H9 (cell line): ENCODE measurements at regions not wholly inside any gene's neighbourhood (a gene's known extent, or its start where the extent isn't known, plus 50 kb on each side); places are given as distances from the start of the nearest gene placed in this dataset.

ENCODE experiments used
- DNase-seq: peaks from one replicate; pipeline ENCODE4 v3.0.0-alpha.2; 2017
- H2AFZ ChIP-seq: one replicate; pipeline ENCODE4 v1.6.1; 2013; ENCODE audit warnings: mild to moderate bottlenecking, low read length, control low read depth, moderate library complexity
- H2AK5ac ChIP-seq: 2 replicates; pipeline ENCODE4 v1.6.1; 2013; ENCODE audit warnings: low read length, control low read depth, mixed read lengths; ENCODE audit not compliant: insufficient read length
- H2BK120ac ChIP-seq: one replicate; pipeline ENCODE4 v1.6.1; 2013; ENCODE audit warnings: low read depth, mild to moderate bottlenecking, low read length, control low read depth, inconsistent platforms; ENCODE audit not compliant: poor library complexity, severe bottlenecking
- H2BK12ac ChIP-seq: 2 replicates; pipeline ENCODE4 v1.6.1; 2013; ENCODE audit warnings: low read length, control low read depth, mixed read lengths, low read depth; ENCODE audit not compliant: insufficient read length
- H2BK15ac ChIP-seq: 2 replicates; pipeline ENCODE4 v1.6.1; 2013; ENCODE audit warnings: low read depth, low read length, control low read depth
- H2BK20ac ChIP-seq: one replicate; pipeline ENCODE4 v1.6.1; 2013; ENCODE audit warnings: low read depth, mild to moderate bottlenecking, low read length, control low read depth, inconsistent platforms; ENCODE audit not compliant: poor library complexity, severe bottlenecking
- H2BK5ac ChIP-seq: 2 replicates; pipeline ENCODE4 v1.6.1; 2013; ENCODE audit warnings: low read length, control low read depth, mixed read lengths; ENCODE audit not compliant: insufficient read length
- H3K14ac ChIP-seq: 2 replicates; pipeline ENCODE4 v1.6.1; 2013; ENCODE audit warnings: low read length, control low read depth; ENCODE audit not compliant: insufficient read depth
- H3K18ac ChIP-seq: 2 replicates; pipeline ENCODE4 v1.6.1; 2013; ENCODE audit warnings: low read depth, mild to moderate bottlenecking, mixed read lengths, low read length, control low read depth; ENCODE audit not compliant: insufficient read length
- H3K23ac ChIP-seq: 2 replicates; pipeline ENCODE4 v1.6.1; 2013; ENCODE audit warnings: low read length, control low read depth, mixed read lengths, low read depth; ENCODE audit not compliant: insufficient read length
- H3K23me2 ChIP-seq: 2 replicates; pipeline ENCODE4 v1.6.1; 2013; ENCODE audit warnings: low read depth, mild to moderate bottlenecking, mixed read lengths, low read length, control low read depth; ENCODE audit not compliant: insufficient read length, poor library complexity, severe bottlenecking
- H3K27ac ChIP-seq: 2 replicates; pipeline ENCODE4 v1.5.1; 2013; ENCODE audit warnings: low read length, control low read depth, mixed read lengths, low read depth; ENCODE audit not compliant: insufficient read length
- H3K27me3 ChIP-seq: 2 replicates; pipeline ENCODE4 v1.6.1; 2013; ENCODE audit warnings: low read length, control low read depth, inconsistent platforms; ENCODE audit not compliant: insufficient read depth
- H3K4ac ChIP-seq: 2 replicates; pipeline ENCODE4 v1.6.1; 2013; ENCODE audit warnings: low read depth, mild to moderate bottlenecking, control low read depth, inconsistent platforms, low read length, moderate library complexity
- H3K4me1 ChIP-seq: 2 replicates; pipeline ENCODE4 v1.6.1; 2013; ENCODE audit warnings: low read length, control low read depth, inconsistent platforms; ENCODE audit not compliant: insufficient read depth
- H3K4me2 ChIP-seq: 2 replicates; pipeline ENCODE4 v1.6.1; 2013; ENCODE audit warnings: low read length, control low read depth, mixed read lengths; ENCODE audit not compliant: insufficient read length, insufficient read depth
- H3K56ac ChIP-seq: 2 replicates; pipeline ENCODE4 v1.6.1; 2013; ENCODE audit warnings: low read depth, mild to moderate bottlenecking, mixed read lengths, low read length, control low read depth; ENCODE audit not compliant: insufficient read length
- H3K79me1 ChIP-seq: 2 replicates; pipeline ENCODE4 v1.6.1; 2013; ENCODE audit warnings: low read depth, mild to moderate bottlenecking, moderate library complexity, low read length, control low read depth, inconsistent platforms; ENCODE audit not compliant: insufficient read depth, poor library complexity, severe bottlenecking
- H3K79me2 ChIP-seq: 2 replicates; pipeline ENCODE4 v1.6.1; 2013; ENCODE audit warnings: low read length, control low read depth, inconsistent platforms; ENCODE audit not compliant: insufficient read depth
- H3K9ac ChIP-seq: 2 replicates; pipeline ENCODE4 v1.6.1; 2013; ENCODE audit warnings: low read length, control low read depth, mixed read lengths; ENCODE audit not compliant: insufficient read length; ENCODE audit errors: extremely low read depth
- H3K9me3 ChIP-seq: one replicate; pipeline ENCODE4 v1.6.1; 2013; ENCODE audit warnings: low read depth, low read length, inconsistent platforms; ENCODE audit not compliant: control insufficient read depth
- H3T11ph ChIP-seq: one replicate; pipeline ENCODE4 v1.6.1; 2013; ENCODE audit warnings: mild to moderate bottlenecking, low read length, control low read depth, inconsistent platforms
- H4K20me1 ChIP-seq: one replicate; pipeline ENCODE4 v1.6.1; 2013; ENCODE audit not compliant: control insufficient read depth, insufficient read length, insufficient read depth
- H4K5ac ChIP-seq: 2 replicates; pipeline ENCODE4 v1.6.1; 2013; ENCODE audit warnings: low read depth, mild to moderate bottlenecking, mixed read lengths, low read length, control low read depth; ENCODE audit not compliant: insufficient read length
- H4K8ac ChIP-seq: replicated peaks from 2 replicates; pipeline ENCODE4 v1.6.1; 2013; ENCODE audit warnings: low read length, control low read depth, mixed read lengths, low read depth; ENCODE audit not compliant: insufficient read length
- H4K91ac ChIP-seq: 2 replicates; pipeline ENCODE4 v1.6.1; 2013; ENCODE audit warnings: low read depth, mild to moderate bottlenecking, moderate library complexity, mixed read lengths, low read length, control low read depth; ENCODE audit not compliant: insufficient read length
- H3K27ac Mint-ChIP-seq, 3 experiments: 2 replicates in 2 of 3; 3 replicates in 1 of 3; pipeline ENCODE4 v1.8.0; 2020 to 2021; ENCODE audit warnings: mixed read lengths in 3 of 3, mild to moderate bottlenecking in 1 of 3, moderate library complexity in 1 of 3
- H3K27me3 Mint-ChIP-seq: 2 replicates; pipeline ENCODE4 v1.8.0; 2021; ENCODE audit warnings: low read depth, mild to moderate bottlenecking, moderate library complexity, mixed read lengths
- H3K36me3 Mint-ChIP-seq, 3 experiments: 2 replicates in 2 of 3; 3 replicates in 1 of 3; pipeline ENCODE4 v1.8.0; 2020 to 2021; ENCODE audit warnings: low read depth in 3 of 3, mixed read lengths in 3 of 3; ENCODE audit not compliant: insufficient read depth in 1 of 3
- H3K4me1 Mint-ChIP-seq, 2 experiments: 2 replicates each; pipeline ENCODE4 v1.8.0; 2020; ENCODE audit warnings: mixed read lengths in 2 of 2
- H3K4me3 Mint-ChIP-seq, 2 experiments: 2 replicates in 1 of 2; 3 replicates in 1 of 2; pipeline ENCODE4 v1.8.0; 2020 to 2021; ENCODE audit warnings: mild to moderate bottlenecking in 2 of 2, mixed read lengths in 2 of 2, moderate library complexity in 1 of 2
- H3K9me3 Mint-ChIP-seq, 2 experiments: 2 replicates in 1 of 2; 3 replicates in 1 of 2; pipeline ENCODE4 v1.8.0; 2020; ENCODE audit warnings: mild to moderate bottlenecking in 2 of 2, mixed read lengths in 2 of 2, moderate library complexity in 1 of 2
- CTCF ChIP-seq: fragments of 200-600 bp; sonication (generic); conservative IDR thresholded peaks from 3 replicates; pipeline ENCODE4 v1.8.0; 2021; ENCODE audit warnings: antibody characterized with exemption, mild to moderate bottlenecking
- WGBS: extraction: QIAGEN DNeasy Blood & Tissue Kit; methylation state at CpG from one replicate; pipeline ENCODE4 v1.1.7; 2013; ENCODE audit warnings: missing lambda C conversion rate, low lambda C conversion rate, mixed read lengths; ENCODE audit not compliant: insufficient read length; ENCODE audit errors: extremely low coverage; 5-methylcytosine and 5-hydroxymethylcytosine counted together

- no peak overlapping the region for H2BK5ac ChIP-seq
- no peaks in the 10 kb centered on the region for H3K9me3 ChIP-seq
- H2AK5ac ChIP-seq: no peak overlapping the region
- Mint-ChIP-seq H3K4me1 (no peaks in the 10 kb centered on the region), H3K9me3 (peaks cover 14 to 19% of the 10 kb centered on the region in 2 experiments), H3K27me3 (no peaks in the 10 kb centered on the region), H3K36me3 (peaks cover 4 to 19% (median 6%) of the 10 kb centered on the region in 3 experiments; a peak in 5 of 7 replicates), H3K4me3 (no peak overlapping the region), H3K27ac (no peak overlapping the region)
- no peak overlapping the region for H2BK12ac ChIP-seq
- H4K91ac ChIP-seq: no peak overlapping the region
- H3K18ac ChIP-seq: no peak overlapping the region
- no peak for TF ChIP-seq CTCF
- WGBS: no CpG with 5 or more reads among the region's 2 CpGs
- no peaks in the 10 kb centered on the region for H3K79me2 ChIP-seq
- no peak overlapping the region for H3K27ac ChIP-seq
- no peak overlapping the region for H3K4ac ChIP-seq
- no peak overlapping the region for H4K8ac ChIP-seq
- no peak overlapping the region for H2AFZ ChIP-seq
- H3K9ac ChIP-seq: no peak overlapping the region
- H2BK15ac ChIP-seq: no peak overlapping the region
- no peak overlapping the region for H3K56ac ChIP-seq
- no peak overlapping the region for H2BK120ac ChIP-seq
- no peak overlapping the region for H3K4me2 ChIP-seq
- H3K4me1 ChIP-seq: no peaks in the 10 kb centered on the region
- H3K27me3 ChIP-seq: no peaks in the 10 kb centered on the region
- no peak overlapping the region for H3K23ac ChIP-seq
- H3K14ac ChIP-seq: no peak overlapping the region
- H4K5ac ChIP-seq: no peak overlapping the region
- no peak overlapping the region for H2BK20ac ChIP-seq
- no peaks in the 10 kb centered on the region for H3K79me1 ChIP-seq
- no peaks in the 10 kb centered on the region for H3K23me2 ChIP-seq
- no peaks in the 10 kb centered on the region for H4K20me1 ChIP-seq
- no peak overlapping the region for H3T11ph ChIP-seq
- no peak for DNase-seq
Measured at GRCh38 chr18:40124107-40124506, 1830.9 kb upstream of the PIK3C3 start.
